DND-41 (cell line): ENCODE measurements at regions not wholly inside any gene's neighbourhood (a gene's known extent, or its start where the extent isn't known, plus 50 kb on each side); places are given as distances from the start of the nearest gene placed in this dataset.

Experiments used
- ATAC-seq: fragments of 200-7000 bp; cut with Tn5 transposase; 3 replicates; pipeline ENCODE4 v1.9.1; 2021; ENCODE audit warnings: low read depth; ENCODE audit not compliant: insufficient read depth
- DNase-seq: peaks from one replicate; pipeline ENCODE4 v3.0.0-alpha.2; 2020
- H2AFZ ChIP-seq: 2 replicates; pipeline ENCODE4 v1.6.0; 2012; ENCODE audit warnings: low read depth, low read length
- H3K27ac ChIP-seq: 2 replicates; pipeline ENCODE4 v1.5.1; 2012; ENCODE audit warnings: low read length, inconsistent platforms
- H3K27me3 ChIP-seq: fragments of 200-600 bp; sonication (generic); 2 replicates; pipeline ENCODE4 v1.6.0; 2012; ENCODE audit warnings: low read length, mild to moderate bottlenecking, inconsistent platforms; ENCODE audit not compliant: insufficient read depth, poor library complexity
- H3K36me3 ChIP-seq: 2 replicates; pipeline ENCODE4 v1.5.1; 2012; ENCODE audit warnings: low read length, inconsistent platforms; ENCODE audit not compliant: insufficient read depth
- H3K4me1 ChIP-seq: 2 replicates; pipeline ENCODE4 v1.5.1; 2012; ENCODE audit warnings: mild to moderate bottlenecking, low read length; ENCODE audit not compliant: insufficient read depth
- H3K4me2 ChIP-seq: 2 replicates; pipeline ENCODE4 v1.6.0; 2012; ENCODE audit warnings: mild to moderate bottlenecking, moderate library complexity, low read length, inconsistent platforms; ENCODE audit not compliant: insufficient read depth
- H3K4me3 ChIP-seq, 2 experiments: fragments of 200-600 bp in 1 of 2; shearing (Covaris generic) in 1 of 2; 2 replicates each; pipeline ENCODE4 v1.5.1; 2012 to 2016; ENCODE audit warnings: inconsistent platforms in 2 of 2, low read length in 2 of 2, mild to moderate bottlenecking in 2 of 2, low read depth in 1 of 2, moderate library complexity in 1 of 2
- H3K79me2 ChIP-seq: 2 replicates; pipeline ENCODE4 v1.6.0; 2012; ENCODE audit warnings: low read length, inconsistent platforms; ENCODE audit not compliant: insufficient read depth
- H3K9ac ChIP-seq: 2 replicates; pipeline ENCODE4 v1.6.0; 2012; ENCODE audit warnings: low read depth, mild to moderate bottlenecking, inconsistent platforms, low read length, moderate library complexity
- H3K9me3 ChIP-seq: 2 replicates; pipeline ENCODE4 v1.5.1; 2012; ENCODE audit warnings: low read length, moderate library complexity, mild to moderate bottlenecking, inconsistent platforms; ENCODE audit not compliant: insufficient read depth, severe bottlenecking
- H4K20me1 ChIP-seq: 2 replicates; pipeline ENCODE4 v1.6.0; 2012; ENCODE audit warnings: low read length; ENCODE audit not compliant: insufficient read depth
- CTCF ChIP-seq: IDR thresholded peaks from 2 replicates; pipeline ENCODE4 v1.5.1; 2012; ENCODE audit warnings: borderline replicate concordance, low read length, moderate library complexity, mild to moderate bottlenecking; ENCODE audit not compliant: poor library complexity, severe bottlenecking; ENCODE audit errors: extremely low read depth
- EZH2 ChIP-seq: IDR thresholded peaks from 3 replicates; pipeline ENCODE4 v1.6.1; 2012; ENCODE audit warnings: borderline replicate concordance, low read depth, mild to moderate bottlenecking, moderate library complexity, low read length, inconsistent platforms; ENCODE audit not compliant: severe bottlenecking

GRCh38 chr5:116763987-116764866, 189.6 kb upstream of the SEMA6A start:
- H4K20me1 ChIP-seq, result no peaks in the 10 kb centered on the region
- H3K79me2 ChIP-seq, result no peaks in the 10 kb centered on the region
- H3K27me3 ChIP-seq, result no peaks in the 10 kb centered on the region
- no peaks in the 10 kb centered on the region for H3K4me1 ChIP-seq
- H3K4me2 ChIP-seq, result no peak overlapping the region
- H3K4me3 ChIP-seq, result no peak overlapping the region
- H3K36me3 ChIP-seq, result no peaks in the 10 kb centered on the region
- no peak for ATAC-seq
- H3K9ac ChIP-seq, result no peak overlapping the region
- no peak overlapping the region for H3K27ac ChIP-seq
- no peaks in the 10 kb centered on the region for H3K9me3 ChIP-seq
- TF ChIP-seq EZH2 (no peak), CTCF (no peak)
- H2AFZ ChIP-seq, result no peak overlapping the region
- DNase-seq, result no peak

- Histone ChIP-seq H2AFZ (no peak overlapping the region), H3K4me1 (no peaks in the 10 kb centered on the region), H3K79me2 (no peaks in the 10 kb centered on the region), H3K27me3 (no peaks in the 10 kb centered on the region), H3K27ac (no peak overlapping the region), H3K4me2 (no peak overlapping the region), H3K9me3 (no peaks in the 10 kb centered on the region), H3K9ac (no peak overlapping the region), H3K4me3 (no peak overlapping the region), H4K20me1 (no peaks in the 10 kb centered on the region), H3K36me3 (no peaks in the 10 kb centered on the region)
- ATAC-seq, result no peak
- no peak for TF ChIP-seq EZH2
- no peak for TF ChIP-seq CTCF
- no peak for DNase-seq
Measured at GRCh38 chr5:116759860-116760640, 185.4 kb upstream of the SEMA6A start.

- DNase-seq, result no peak
- TF ChIP-seq EZH2 (no peak), CTCF (no peak)
- ATAC-seq, result no peak
Measured at GRCh38 chr5:116757326-116757725, 182.7 kb upstream of the SEMA6A start.

More at GRCh38 chr5:116757326-116757725, 182.7 kb upstream of the SEMA6A start:
- no peaks in the 10 kb centered on the region for H3K27me3 ChIP-seq
- H3K4me3 ChIP-seq, result no peak overlapping the region
- no peak overlapping the region for H3K27ac ChIP-seq
- no peak overlapping the region for H3K9ac ChIP-seq
- H3K36me3 ChIP-seq, result no peaks in the 10 kb centered on the region
- H3K4me1 ChIP-seq, result no peaks in the 10 kb centered on the region
- H3K79me2 ChIP-seq, result no peaks in the 10 kb centered on the region
- H2AFZ ChIP-seq, result no peak overlapping the region
- no peak overlapping the region for H3K4me2 ChIP-seq
- H4K20me1 ChIP-seq, result no peaks in the 10 kb centered on the region
- H3K9me3 ChIP-seq, result no peaks in the 10 kb centered on the region
